GM12878 (cell line): ENCODE measurements at regions not wholly inside any gene's neighbourhood (a gene's known extent, or its start where the extent isn't known, plus 50 kb on each side); places are given as distances from the start of the nearest gene placed in this dataset.

Experiments used
- ATAC-seq: fragments of 200-7000 bp; cut with Tn5 transposase; 3 replicates; pipeline ENCODE4 v1.9.1; 2020; ENCODE audit warnings: mild to moderate bottlenecking, moderate library complexity
- BruUV-seq: library from RNA; stranded (reverse); fragments of 400-500 nt; replicated peaks from 2 replicates; lab custom pipeline; 2021; lab: Mats Ljungman, UMichigan
- CTCF ChIA-PET: fragments of 300-600 bp; sonication (Branson Sonifier 250); formaldehyde crosslinking; extraction: SDS; loops from one replicate; lab custom pipeline; 2021; ENCODE audit warnings: inconsistent platforms; lab: Yijun Ruan, JAX
- POLR2A ChIA-PET: fragments of 350-600 bp; formaldehyde crosslinking; extraction: SDS; loops from one replicate; lab custom pipeline; 2021; ENCODE audit warnings: inconsistent platforms; lab: Charles Lee
- RAD21 ChIA-PET: fragments of 300-600 bp; sonication (Branson Sonifier 250); formaldehyde crosslinking; loops from one replicate; lab custom pipeline; 2023; ENCODE audit warnings: antibody characterized with exemption; ENCODE audit not compliant: unreplicated experiment; lab: Charles Lee
- SMC1A ChIA-PET: fragments of 300-600 bp; sonication (Branson Sonifier 250); formaldehyde crosslinking; loops from one replicate; lab custom pipeline; 2023; ENCODE audit not compliant: unreplicated experiment, uncharacterized antibody; lab: Charles Lee
- DNase-seq: peaks from one replicate; pipeline ENCODE4 v3.0.0-alpha.2; 2011; ENCODE audit warnings: low read depth, low spot score
- FAIRE-seq: peaks from 3 replicates; lab custom pipeline; 2011; peaks lifted over from hg19 to GRCh38; lab: Jason Lieb, UNC
- H2AFZ ChIP-seq: 2 replicates; pipeline ENCODE4 v1.6.0; 2011; ENCODE audit warnings: low read depth, low read length, control low read depth; ENCODE audit not compliant: control insufficient read depth
- H3K27ac ChIP-seq: 2 replicates; pipeline ENCODE4 v1.5.1; 2011; ENCODE audit warnings: control low read depth; ENCODE audit not compliant: control insufficient read depth, insufficient read depth
- H3K27me3 ChIP-seq, 2 experiments: replicated peaks in 1 of 2; 2 replicates each; pipeline versions ENCODE4 v1.6.0 to v1.6.1; 2011; ENCODE audit warnings: low read length in 1 of 2; ENCODE audit not compliant: control insufficient read depth in 2 of 2, insufficient read depth in 2 of 2
- H3K36me3 ChIP-seq, 2 experiments: 2 replicates each; pipeline ENCODE4 v1.5.1; 2011; ENCODE audit warnings: low read length in 1 of 2; ENCODE audit not compliant: control insufficient read depth in 2 of 2, insufficient read depth in 2 of 2
- H3K4me1 ChIP-seq: 2 replicates; pipeline ENCODE4 v1.6.1; 2011; ENCODE audit warnings: mild to moderate bottlenecking, low read length, moderate library complexity, mixed read lengths; ENCODE audit not compliant: control insufficient read depth, insufficient read depth
- H3K4me2 ChIP-seq: 2 replicates; pipeline ENCODE4 v1.6.0; 2011; ENCODE audit warnings: control low read depth; ENCODE audit not compliant: control insufficient read depth, insufficient read depth
- H3K4me3 ChIP-seq: fragments of 200-600 bp; sonication (generic); 2 replicates; pipeline ENCODE4 v1.5.1; 2016
- H3K79me2 ChIP-seq: 2 replicates; pipeline ENCODE4 v1.6.0; 2011; ENCODE audit warnings: low read length; ENCODE audit not compliant: control insufficient read depth, insufficient read depth
- H3K9ac ChIP-seq: 2 replicates; pipeline ENCODE4 v1.8.0; 2011; ENCODE audit warnings: low read length, control low read depth, mixed read lengths; ENCODE audit not compliant: control insufficient read depth, insufficient read depth
- H3K9me3 ChIP-seq: replicated peaks from 3 replicates; pipeline ENCODE4 v1.5.1; 2011; ENCODE audit warnings: mild to moderate bottlenecking, low read length; ENCODE audit not compliant: control insufficient read depth, insufficient read depth
- H4K20me1 ChIP-seq: 2 replicates; pipeline ENCODE4 v1.6.0; 2011; ENCODE audit not compliant: control insufficient read depth, insufficient read depth
- EP300 ChIP-seq, 2 experiments: fragments of 150-350 bp in 1 of 2; IDR thresholded peaks; 2 replicates each; pipeline ENCODE4 v1.6.1; 2011 to 2012; ENCODE audit warnings: low read depth in 2 of 2, low read length in 2 of 2, borderline replicate concordance in 1 of 2, improper control_type of control experiment in 1 of 2, inconsistent platforms in 1 of 2; ENCODE audit not compliant: control insufficient read depth in 1 of 2
- ESRRA ChIP-seq: IDR thresholded peaks from 2 replicates; pipeline ENCODE4 v1.6.1; 2012; ENCODE audit warnings: mild to moderate bottlenecking, low read length, improper control_type of control experiment
- FOS ChIP-seq: IDR thresholded peaks from 3 replicates; pipeline ENCODE4 v1.6.1; 2011; ENCODE audit warnings: borderline replicate concordance; ENCODE audit not compliant: insufficient read length; ENCODE audit errors: extremely low read depth
- KDM1A ChIP-seq: fragments of 200-600 bp; sonication (generic); IDR thresholded peaks from 2 replicates; pipeline ENCODE4 v1.6.1; 2016; ENCODE audit warnings: borderline replicate concordance
- LARP7 ChIP-seq: fragments of 450-650 bp; IDR thresholded peaks from 2 replicates; pipeline ENCODE4 v1.6.1; 2017; ENCODE audit warnings: mild to moderate bottlenecking
- NKRF ChIP-seq: fragments of 450-650 bp; conservative IDR thresholded peaks from 2 replicates; pipeline ENCODE4 v1.6.1; 2017; ENCODE audit warnings: mild to moderate bottlenecking, moderate library complexity
- NRF1 ChIP-seq: conservative IDR thresholded peaks from 2 replicates; pipeline ENCODE4 v1.6.1; 2011; ENCODE audit warnings: mild to moderate bottlenecking, low read depth, low read length, improper control_type of control experiment
- RUNX3 ChIP-seq: IDR thresholded peaks from 2 replicates; pipeline ENCODE4 v1.6.1; 2012; ENCODE audit warnings: low read length, inconsistent platforms
- TCF7 ChIP-seq: IDR thresholded peaks from 2 replicates; pipeline ENCODE4 v1.6.1; 2014; ENCODE audit warnings: antibody characterized with exemption, borderline replicate concordance
- USF1 ChIP-seq: IDR thresholded peaks from 2 replicates; pipeline ENCODE4 v1.6.1; 2011; ENCODE audit warnings: borderline replicate concordance, low read depth, mild to moderate bottlenecking, moderate library complexity, mixed read lengths, low read length; ENCODE audit not compliant: insufficient read depth; ENCODE audit errors: extremely low read length
- ZNF24 ChIP-seq: fragments of 450-650 bp; IDR thresholded peaks from 2 replicates; pipeline ENCODE4 v1.6.1; 2017; ENCODE audit warnings: antibody characterized with exemption, mild to moderate bottlenecking
- WGBS: methylation state at CpG from one replicate; pipeline ENCODE4 v1.1.6; 2016; ENCODE audit warnings: low lambda C conversion rate; ENCODE audit not compliant: insufficient replicate concordance, insufficient coverage; ENCODE audit errors: missing lambda C conversion rate; 5-methylcytosine and 5-hydroxymethylcytosine counted together
- in situ Hi-C: fragments of 300-500 bp; cut with MboI; formaldehyde crosslinking; loops from 9 replicates; pipeline ENCODE4 v1.14.3; 2018; ENCODE audit warnings: mixed read lengths
- intact Hi-C: fragments of 100-400 bp; cut with micrococcal nuclease; formaldehyde crosslinking; loops from one replicate; pipeline ENCODE4 v1.14.2; 2022; ENCODE audit not compliant: unreplicated experiment
- TF ChIP-seq, protein P1 (sequence below): fragments of 150-350 bp; IDR thresholded peaks from 2 replicates; pipeline ENCODE4 v1.6.1; 2016; ENCODE audit warnings: low read depth, low read length

DNA sequence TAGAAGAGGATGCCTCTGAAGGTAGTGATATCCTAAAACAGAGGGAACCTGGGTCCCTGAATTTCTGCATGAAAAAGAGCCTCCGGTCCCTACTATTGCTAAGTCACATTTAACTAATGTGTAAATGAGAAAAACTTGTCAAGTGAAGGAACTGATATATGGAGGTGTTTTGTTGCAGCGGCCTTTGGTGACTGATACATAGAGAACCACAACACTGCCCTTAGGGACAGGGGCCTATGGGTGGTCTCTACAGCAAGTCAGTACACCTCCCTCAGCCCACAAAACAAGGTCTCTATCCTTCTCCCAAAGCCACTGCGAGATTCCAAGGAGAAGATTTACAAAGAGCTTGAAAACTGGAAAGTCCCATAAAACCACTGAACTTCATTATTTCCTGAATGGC lies 275.3 kb downstream of the SOX9 start:
- ChIA-PET RAD21 (interaction anchor here (1.2 to 8.8 kb wide), 3 partner anchors 11 to 27 kb away, joined by 3 to 110 read pairs (median 3); no protein-coding TSS in a partner anchor), CTCF (no interaction called here), SMC1A (interaction anchor here (2.2 kb wide), 1 partner anchor 11 kb away, joined by 8 read pairs; no protein-coding TSS in a partner anchor), POLR2A (interaction anchor here (6.7 kb wide), 1 partner anchor 10 kb away, joined by 38 read pairs; no protein-coding TSS in a partner anchor)
- Histone ChIP-seq H3K79me2 (no peaks in the 10 kb centered on the region), H2AFZ (no peak overlapping the region), H3K4me1 (peaks cover 19% of the 10 kb centered on the region), H3K4me3 (no peak overlapping the region), H3K36me3 (no peaks in the 10 kb centered on the region), H4K20me1 (no peaks in the 10 kb centered on the region), H3K4me2 (no peak overlapping the region), H3K9me3 (no peaks in the 10 kb centered on the region), H3K27ac (no peak overlapping the region), H3K27me3 (no peaks in the 10 kb centered on the region), H3K9ac (no peak overlapping the region)
- ATAC-seq (no peak), FAIRE-seq (no peak), DNase-seq (no peak)
- TF ChIP-seq FOS (no peak), TCF7 (no peak), ZNF24 (peak; percentile 68; the same call in 1 of the 2 replicates), USF1 (no peak), KDM1A (no peak), NRF1 (no peak), NKRF (no peak), LARP7 (no peak), EP300 (IDR thresholded peaks at IDR 0.05; ENCODE audit: borderline replicate concordance in 1 of 2, control insufficient read depth in 1 of 2, low read depth in 2 of 2, low read length in 2 of 2) (no peak), ESRRA (no peak), RUNX3 (peak; percentile 26)
- TF ChIP-seq, protein P1, sequence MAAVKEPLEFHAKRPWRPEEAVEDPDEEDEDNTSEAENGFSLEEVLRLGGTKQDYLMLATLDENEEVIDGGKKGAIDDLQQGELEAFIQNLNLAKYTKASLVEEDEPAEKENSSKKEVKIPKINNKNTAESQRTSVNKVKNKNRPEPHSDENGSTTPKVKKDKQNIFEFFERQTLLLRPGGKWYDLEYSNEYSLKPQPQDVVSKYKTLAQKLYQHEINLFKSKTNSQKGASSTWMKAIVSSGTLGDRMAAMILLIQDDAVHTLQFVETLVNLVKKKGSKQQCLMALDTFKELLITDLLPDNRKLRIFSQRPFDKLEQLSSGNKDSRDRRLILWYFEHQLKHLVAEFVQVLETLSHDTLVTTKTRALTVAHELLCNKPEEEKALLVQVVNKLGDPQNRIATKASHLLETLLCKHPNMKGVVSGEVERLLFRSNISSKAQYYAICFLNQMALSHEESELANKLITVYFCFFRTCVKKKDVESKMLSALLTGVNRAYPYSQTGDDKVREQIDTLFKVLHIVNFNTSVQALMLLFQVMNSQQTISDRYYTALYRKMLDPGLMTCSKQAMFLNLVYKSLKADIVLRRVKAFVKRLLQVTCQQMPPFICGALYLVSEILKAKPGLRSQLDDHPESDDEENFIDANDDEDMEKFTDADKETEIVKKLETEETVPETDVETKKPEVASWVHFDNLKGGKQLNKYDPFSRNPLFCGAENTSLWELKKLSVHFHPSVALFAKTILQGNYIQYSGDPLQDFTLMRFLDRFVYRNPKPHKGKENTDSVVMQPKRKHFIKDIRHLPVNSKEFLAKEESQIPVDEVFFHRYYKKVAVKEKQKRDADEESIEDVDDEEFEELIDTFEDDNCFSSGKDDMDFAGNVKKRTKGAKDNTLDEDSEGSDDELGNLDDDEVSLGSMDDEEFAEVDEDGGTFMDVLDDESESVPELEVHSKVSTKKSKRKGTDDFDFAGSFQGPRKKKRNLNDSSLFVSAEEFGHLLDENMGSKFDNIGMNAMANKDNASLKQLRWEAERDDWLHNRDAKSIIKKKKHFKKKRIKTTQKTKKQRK, result no peak
- WGBS, result 76% methylated on average over 3 of the region's 3 CpGs
- in situ Hi-C loops, result loop anchor here (25.0 kb wide), 2 partner anchors 1634 to 1759 kb away; no protein-coding TSS in a partner anchor
- intact Hi-C loops, result no loop called here
- no TSS peak for BruUV-seq
